Cardiac fibroblast (primary cell): ENCODE measurements at regions not wholly inside any gene's neighbourhood (a gene's known extent, or its start where the extent isn't known, plus 50 kb on each side); places are given as distances from the start of the nearest gene placed in this dataset.
"Not testable (repeated sequence)": the region's sequence is repeated elsewhere in the genome, so short reads cannot be mapped to it uniquely, and the experiment has no call there.

ENCODE experiments used
- DNase-seq, 2 donors: peaks; one replicate each; pipeline versions ENCODE4 v3.0.0 to v3.0.0-alpha.2; 2010; ENCODE audit warnings: low read depth in 2 of 2
- H3K4me3 ChIP-seq, 2 donors: replicated peaks in 1 of 2; 1 replicate in 1 of 2; 2 replicates in 1 of 2; pipeline ENCODE4 v1.5.1; 2011; ENCODE audit warnings: low read depth in 2 of 2, low read length in 2 of 2, mild to moderate bottlenecking in 2 of 2, moderate library complexity in 1 of 2
- CTCF ChIP-seq: IDR thresholded peaks from one replicate; pipeline ENCODE4 v1.5.1; 2011; ENCODE audit warnings: low read depth, mild to moderate bottlenecking, low read length, inconsistent platforms

GRCh38 chr2:190005513-190005912, 57.0 kb downstream of the MSTN start:
- no peak for DNase-seq
- no peak overlapping the region for H3K4me3 ChIP-seq
- TF ChIP-seq CTCF, result no peak

- no peak for DNase-seq
- no peak overlapping the region for H3K4me3 ChIP-seq
- no peak for TF ChIP-seq CTCF
Measured at GRCh38 chr2:189999661-190000060, 62.9 kb downstream of the MSTN start.

GRCh38 chr2:189998665-189999064, 63.9 kb downstream of the MSTN start:
- not testable (repeated sequence) for H3K4me3 ChIP-seq, DNase-seq

GRCh38 chr2:189997016-189997415, 65.5 kb downstream of the MSTN start:
- no peak for TF ChIP-seq CTCF
- H3K4me3 ChIP-seq, result no peak overlapping the region
- DNase-seq, result peak in 1 of 2 donors; percentile 3

- no peak overlapping the region for H3K4me3 ChIP-seq
- no peak for TF ChIP-seq CTCF
- DNase-seq, result no peak
Measured at GRCh38 chr2:189995679-189996078, 66.8 kb downstream of the MSTN start.

- peak; percentile 21 to 29 for DNase-seq
- peak; percentile 55 for TF ChIP-seq CTCF
- H3K4me3 ChIP-seq, result no peak overlapping the region
Measured at GRCh38 chr2:189982780-189983394, 79.6 kb downstream of the MSTN start.

- no peak for TF ChIP-seq CTCF
- DNase-seq, result no peak
- no peak overlapping the region for H3K4me3 ChIP-seq
Measured at GRCh38 chr2:189982087-189982486, 80.4 kb downstream of the MSTN start.

GRCh38 chr2:189976488-189976887, 86.0 kb downstream of the MSTN start:
- not testable (repeated sequence) for H3K4me3 ChIP-seq, DNase-seq
